MCF 10A (cell line): ENCODE measurements at regions not wholly inside any gene's neighbourhood (a gene's known extent, or its start where the extent isn't known, plus 50 kb on each side); places are given as distances from the start of the nearest gene placed in this dataset.
A peak's percentile ranks its signal among the peaks of the same experiment; 100 is the strongest.

Experiments used
- BruUV-seq: library from RNA; stranded (reverse); fragments of 400-500 nt; replicated peaks from 2 replicates; lab custom pipeline; 2021; lab: Mats Ljungman, UMichigan
- CTCF ChIA-PET: fragments of 300-600 bp; sonication (Branson Sonifier 250); formaldehyde crosslinking; extraction: SDS; loops from one replicate; lab custom pipeline; 2021; ENCODE audit warnings: antibody characterized with exemption, inconsistent platforms; lab: Yijun Ruan, JAX
- POLR2A ChIA-PET: fragments of 300-600, 350-650 bp; sonication (Branson Sonifier 250); formaldehyde crosslinking; extraction: SDS; loops from one replicate; lab custom pipeline; 2020; ENCODE audit warnings: antibody characterized with exemption, inconsistent platforms; lab: Yijun Ruan, JAX
- DNase-seq: peaks from one replicate; pipeline ENCODE4 v3.0.0-alpha.2; 2018; ENCODE audit not compliant: unreplicated experiment
- H3K27ac Mint-ChIP-seq: one replicate; pipeline ENCODE4 v1.8.0; 2022; ENCODE audit warnings: mild to moderate bottlenecking, low read depth, mixed read lengths; ENCODE audit not compliant: unreplicated experiment
- H3K27me3 Mint-ChIP-seq: one replicate; pipeline ENCODE4 v1.8.0; 2022; ENCODE audit warnings: mixed read lengths; ENCODE audit not compliant: insufficient read depth, unreplicated experiment
- H3K36me3 Mint-ChIP-seq: one replicate; pipeline ENCODE4 v1.8.0; 2022; ENCODE audit warnings: mild to moderate bottlenecking, moderate library complexity, mixed read lengths; ENCODE audit not compliant: insufficient read depth, unreplicated experiment
- H3K4me1 Mint-ChIP-seq: one replicate; pipeline ENCODE4 v1.8.0; 2022; ENCODE audit warnings: mixed read lengths; ENCODE audit not compliant: insufficient read depth, unreplicated experiment
- H3K4me3 Mint-ChIP-seq: one replicate; pipeline ENCODE4 v1.8.0; 2022; ENCODE audit warnings: mild to moderate bottlenecking, moderate library complexity, mixed read lengths; ENCODE audit not compliant: unreplicated experiment
- H3K9me3 Mint-ChIP-seq: one replicate; pipeline ENCODE4 v1.8.0; 2022; ENCODE audit warnings: mixed read lengths; ENCODE audit not compliant: unreplicated experiment
- CTCF ChIP-seq: fragments of 200-600 bp; IDR thresholded peaks from one replicate; pipeline ENCODE4 v1.8.0; 2022; ENCODE audit warnings: antibody characterized with exemption, mild to moderate bottlenecking; ENCODE audit not compliant: unreplicated experiment
- intact Hi-C: fragments of 100-400 bp; cut with micrococcal nuclease; formaldehyde crosslinking; loops from 2 replicates; pipeline ENCODE4 v1.14.1; 2022

DNA sequence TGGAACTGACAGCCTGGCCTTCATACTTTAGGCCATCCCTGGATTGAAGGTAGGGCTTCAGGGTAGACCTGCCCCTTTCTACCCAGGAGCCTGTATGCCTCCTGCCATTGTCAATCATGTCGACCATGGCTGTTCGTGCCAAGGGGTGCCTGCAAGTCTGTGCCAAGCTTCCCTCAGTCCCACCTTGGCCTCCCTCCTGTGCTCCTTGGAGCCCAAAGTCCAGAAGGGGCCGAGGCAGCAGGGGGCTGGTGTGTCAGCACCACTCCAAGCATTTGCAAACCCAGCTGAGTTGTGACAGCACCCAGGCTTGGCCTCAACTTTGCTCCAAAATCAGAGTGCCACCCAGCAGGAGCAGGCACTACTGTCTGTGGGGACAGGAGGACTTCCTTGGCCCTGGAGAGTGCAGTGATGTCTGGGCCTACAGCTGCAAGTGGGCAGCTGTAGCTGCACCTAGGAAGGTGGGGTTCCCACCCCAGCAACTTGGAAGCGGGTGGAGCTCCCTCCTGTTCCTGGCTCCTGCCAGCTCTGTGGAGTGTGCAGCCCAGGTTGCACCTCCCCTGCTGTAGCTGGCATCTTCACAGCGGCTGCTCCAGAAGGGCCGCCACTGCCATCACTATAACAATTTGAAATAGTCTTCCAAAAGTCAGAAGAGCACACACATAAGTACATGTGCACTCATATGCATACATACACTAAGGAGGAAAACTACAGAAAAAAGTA, 1719.3 kb downstream of the HACE1 start:
- no peaks in the 10 kb centered on the region for H3K36me3 Mint-ChIP-seq
- H3K27me3 Mint-ChIP-seq, result no peaks in the 10 kb centered on the region
- H3K9me3 Mint-ChIP-seq, result no peaks in the 10 kb centered on the region
- BruUV-seq, result no TSS peak
- DNase-seq, result no peak
- POLR2A ChIA-PET, result interaction anchor here (0.5 kb wide), 1 partner anchor 569 kb away, joined by 3 read pairs; no protein-coding TSS in a partner anchor
- CTCF ChIA-PET, result interaction anchor here (0.6 kb wide), 1 partner anchor 64 kb away, joined by 4 read pairs; no protein-coding TSS in a partner anchor
- H3K27ac Mint-ChIP-seq, result no peak overlapping the region
- H3K4me1 Mint-ChIP-seq, result no peaks in the 10 kb centered on the region
- intact Hi-C loops, result no loop called here
- H3K4me3 Mint-ChIP-seq, result no peak overlapping the region
- no peak for TF ChIP-seq CTCF

DNA sequence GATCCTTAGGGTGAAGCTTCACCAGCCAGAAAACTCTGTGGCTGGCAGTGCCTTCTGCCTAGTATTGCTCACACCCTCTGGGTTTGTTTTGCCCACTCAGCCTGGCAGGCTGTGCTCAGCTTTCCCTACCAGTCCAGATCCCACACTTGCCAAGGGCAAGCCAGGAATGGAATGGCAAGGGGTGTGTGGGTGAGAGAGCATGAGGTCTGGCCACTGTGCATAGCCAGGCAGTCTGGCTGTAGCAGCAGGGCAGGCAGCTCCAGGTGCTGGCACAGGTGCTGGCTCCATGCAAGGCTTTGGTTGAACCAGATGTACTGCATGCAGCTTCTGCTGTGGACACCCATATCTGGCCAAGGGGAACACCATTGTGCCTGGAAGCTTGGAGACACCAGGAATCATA, 1720.3 kb downstream of the HACE1 start:
- H3K36me3 Mint-ChIP-seq, result no peaks in the 10 kb centered on the region
- H3K27me3 Mint-ChIP-seq, result no peaks in the 10 kb centered on the region
- ChIA-PET POLR2A (no interaction called here), CTCF (interaction anchor here (0.6 to 0.8 kb wide), 2 partner anchors 16 to 1186 kb away, joined by 3 read pairs; no protein-coding TSS in a partner anchor)
- H3K9me3 Mint-ChIP-seq, result no peaks in the 10 kb centered on the region
- TF ChIP-seq CTCF, result no peak
- no peaks in the 10 kb centered on the region for H3K4me1 Mint-ChIP-seq
- intact Hi-C loops, result no loop called here
- BruUV-seq, result no TSS peak
- DNase-seq, result no peak
- no peak overlapping the region for H3K4me3 Mint-ChIP-seq
- no peak overlapping the region for H3K27ac Mint-ChIP-seq

GRCh38 chr6:103124471-103124870, 1731.0 kb downstream of the GRIK2 start:
- no peak for TF ChIP-seq CTCF
- no TSS peak for BruUV-seq
- ChIA-PET CTCF (interaction anchor here (0.6 to 1.5 kb wide), 6 partner anchors 16 to 1836 kb away, joined by 3 to 7 read pairs (median 4); no protein-coding TSS in a partner anchor), POLR2A (no interaction called here)
- H3K27me3 Mint-ChIP-seq, result no peaks in the 10 kb centered on the region
- intact Hi-C loops, result loop anchor here (5.0 kb wide), 2 partner anchors 502 to 1203 kb away; no protein-coding TSS in a partner anchor
- peaks cover 12% of the 10 kb centered on the region for H3K4me1 Mint-ChIP-seq
- H3K27ac Mint-ChIP-seq, result no peak overlapping the region
- H3K4me3 Mint-ChIP-seq, result no peak overlapping the region
- no peak for DNase-seq
- H3K36me3 Mint-ChIP-seq, result no peaks in the 10 kb centered on the region
- no peaks in the 10 kb centered on the region for H3K9me3 Mint-ChIP-seq

GRCh38 chr6:103122766-103123601, 1729.5 kb downstream of the GRIK2 start:
- Mint-ChIP-seq H3K27ac (no peak overlapping the region), H3K4me3 (no peak overlapping the region), H3K27me3 (no peaks in the 10 kb centered on the region), H3K36me3 (no peaks in the 10 kb centered on the region), H3K9me3 (no peaks in the 10 kb centered on the region), H3K4me1 (peaks cover 12% of the 10 kb centered on the region)
- ChIA-PET CTCF (interaction anchor here (0.5 to 2.5 kb wide), 35 partner anchors 9 to 1989 kb away, joined by 3 to 23 read pairs (median 4); no protein-coding TSS in a partner anchor), POLR2A (interaction anchor here (0.6 kb wide), 1 partner anchor 273 kb away, joined by 4 read pairs; no protein-coding TSS in a partner anchor)
- peak; percentile 75 for TF ChIP-seq CTCF
- BruUV-seq, result no TSS peak
- intact Hi-C loops, result loop anchor here (1.0 to 5.0 kb wide), 4 partner anchors 273 to 1726 kb away; no protein-coding TSS in a partner anchor
- DNase-seq, result peak; percentile 76
